HepG2 (cell line): ENCODE measurements at regions not wholly inside any gene's neighbourhood (a gene's known extent, or its start where the extent isn't known, plus 50 kb on each side); places are given as distances from the start of the nearest gene placed in this dataset.

ENCODE experiments used
- ATAC-seq: fragments of 200-7000 bp; cut with Tn5 transposase; 3 replicates; pipeline ENCODE4 v1.9.1; 2020; ENCODE audit warnings: mild to moderate bottlenecking, moderate library complexity
- BruUV-seq: library from RNA; stranded (reverse); fragments of 400-500 nt; replicated peaks from 2 replicates; lab custom pipeline; 2021; lab: Mats Ljungman, UMichigan
- CTCF ChIA-PET: fragments of 300-600 bp; formaldehyde crosslinking; extraction: SDS; loops from one replicate; lab custom pipeline; 2021; ENCODE audit warnings: low total read pairs, inconsistent platforms, low intra/inter-chr PET ratio; lab: Yijun Ruan, JAX
- POLR2A ChIA-PET: fragments of 350-600 bp; sonication (Branson Sonifier 250); formaldehyde crosslinking; loops from one replicate; lab custom pipeline; 2020; ENCODE audit warnings: antibody characterized with exemption, inconsistent platforms; lab: Yijun Ruan, JAX
- DNase-seq: peaks from one replicate; pipeline ENCODE4 v3.0.0-alpha.2; 2015; ENCODE audit warnings: low spot score
- FAIRE-seq: peaks from 3 replicates; lab custom pipeline; 2011; peaks lifted over from hg19 to GRCh38; lab: Jason Lieb, UNC
- H2AFZ ChIP-seq: one replicate; pipeline ENCODE4 v1.6.1; 2011; ENCODE audit warnings: low read length, inconsistent platforms
- H3K27ac ChIP-seq: fragments of 300-600 bp; 3 replicates; pipeline ENCODE4 v1.8.0; 2011; ENCODE audit warnings: mixed run types, mild to moderate bottlenecking, mixed read lengths, low read length, inconsistent platforms; ENCODE audit not compliant: insufficient read depth; ENCODE audit errors: extremely low read length
- H3K27me3 ChIP-seq, 2 experiments: fragments of 200-600 bp in 1 of 2; 2 replicates in 1 of 2; 3 replicates in 1 of 2; pipeline versions ENCODE4 v1.6.0 to v1.8.0; 2011; ENCODE audit warnings: low read length in 2 of 2, mild to moderate bottlenecking in 2 of 2, moderate library complexity in 2 of 2, inconsistent platforms in 1 of 2; ENCODE audit not compliant: insufficient read depth in 2 of 2, control insufficient read depth in 1 of 2
- H3K36me3 ChIP-seq, 2 experiments: fragments of 200-600 bp in 1 of 2; replicated peaks in 1 of 2; 2 replicates in 1 of 2; 3 replicates in 1 of 2; pipeline versions ENCODE4 v1.5.1 to v1.8.0; 2011; ENCODE audit warnings: low read length in 2 of 2, inconsistent platforms in 1 of 2; ENCODE audit not compliant: insufficient read depth in 2 of 2, control insufficient read depth in 1 of 2
- H3K4me1 ChIP-seq: 2 replicates; pipeline ENCODE4 v1.5.1; 2012; ENCODE audit warnings: low read length, inconsistent platforms; ENCODE audit not compliant: insufficient read depth
- H3K4me2 ChIP-seq: 2 replicates; pipeline ENCODE4 v1.6.0; 2011; ENCODE audit warnings: low read depth, low read length, inconsistent platforms
- H3K4me3 ChIP-seq, 3 experiments: fragments of 200-600 bp in 1 of 3; sonication (generic), shearing (Covaris generic) in 1 of 3; replicated peaks in 1 of 3; 2 replicates each; pipeline ENCODE4 v1.5.1; 2011 to 2016; ENCODE audit warnings: low read length in 3 of 3, inconsistent platforms in 2 of 3, low read depth in 2 of 3, mild to moderate bottlenecking in 2 of 3, control low read depth in 1 of 3, mixed read lengths in 1 of 3; ENCODE audit not compliant: insufficient read depth in 1 of 3
- H3K79me2 ChIP-seq: one replicate; pipeline ENCODE4 v1.6.1; 2011; ENCODE audit warnings: low read length, inconsistent platforms; ENCODE audit not compliant: insufficient read depth
- H3K9ac ChIP-seq: 2 replicates; pipeline ENCODE4 v1.6.0; 2011; ENCODE audit warnings: mild to moderate bottlenecking, low read depth, low read length, inconsistent platforms; ENCODE audit not compliant: insufficient read depth
- H3K9me3 ChIP-seq: 2 replicates; pipeline ENCODE4 v1.5.1; 2012; ENCODE audit warnings: mild to moderate bottlenecking, low read length
- H4K20me1 ChIP-seq: 2 replicates; pipeline ENCODE4 v1.6.0; 2011; ENCODE audit warnings: inconsistent platforms, mild to moderate bottlenecking, low read length, moderate library complexity; ENCODE audit not compliant: insufficient read depth
- ATAD3A ChIP-seq: sonication (generic); formaldehyde crosslinking; IDR thresholded peaks from 2 replicates; pipeline ENCODE4 v1.4.0; 2020; ENCODE audit warnings: missing genetic modification reagents
- BRCA1 ChIP-seq: sonication (generic); formaldehyde crosslinking; IDR thresholded peaks from 2 replicates; pipeline ENCODE4 v1.4.0; 2020; ENCODE audit warnings: missing genetic modification reagents
- FOXK1 ChIP-seq: sonication (generic); formaldehyde crosslinking; IDR thresholded peaks from 2 replicates; pipeline ENCODE4 v1.4.0; 2020; ENCODE audit warnings: low read depth, missing genetic modification reagents, borderline replicate concordance
- GRHL1 ChIP-seq: sonication (generic); formaldehyde crosslinking; conservative IDR thresholded peaks from 2 replicates; pipeline ENCODE4 v1.8.0; 2022; ENCODE audit warnings: missing genetic modification reagents
- IRF2 ChIP-seq: IDR thresholded peaks from 2 replicates; pipeline ENCODE4 v1.6.1; 2018; ENCODE audit warnings: missing genetic modification reagents, missing compliant biosample characterization
- MXD4 ChIP-seq: IDR thresholded peaks from 2 replicates; pipeline ENCODE4 v1.6.1; 2016; ENCODE audit warnings: mild to moderate bottlenecking, missing biosample characterization, missing genetic modification reagents
- ONECUT2 ChIP-seq: sonication (generic); formaldehyde crosslinking; IDR thresholded peaks from 2 replicates; pipeline ENCODE4 v1.4.0; 2020; ENCODE audit warnings: missing genetic modification reagents
- PBX2 ChIP-seq: IDR thresholded peaks from 2 replicates; pipeline ENCODE4 v1.6.1; 2016; ENCODE audit warnings: control low read depth
- TGIF2 ChIP-seq: IDR thresholded peaks from 2 replicates; pipeline ENCODE4 v1.6.1; 2016; ENCODE audit warnings: control low read depth, missing compliant biosample characterization
- ZNF556 ChIP-seq: sonication (generic); formaldehyde crosslinking; IDR thresholded peaks from 2 replicates; pipeline ENCODE4 v1.4.0; 2020; ENCODE audit warnings: mild to moderate bottlenecking, missing genetic modification reagents, borderline replicate concordance
- ZNF687 ChIP-seq: sonication (generic); formaldehyde crosslinking; IDR thresholded peaks from 2 replicates; pipeline ENCODE4 v1.5.1; 2020; ENCODE audit warnings: mild to moderate bottlenecking, missing genetic modification reagents, moderate library complexity
- ZNF770 ChIP-seq: sonication (generic); formaldehyde crosslinking; IDR thresholded peaks from 2 replicates; pipeline ENCODE4 v1.5.0; 2020; ENCODE audit warnings: mild to moderate bottlenecking, missing genetic modification reagents
- ZNF800 ChIP-seq: sonication (generic); formaldehyde crosslinking; IDR thresholded peaks from 2 replicates; pipeline ENCODE4 v1.4.0; 2020; ENCODE audit warnings: missing genetic modification reagents
- WGBS: methylation state at CpG from one replicate; pipeline ENCODE4 v1.1.6; 2017; ENCODE audit warnings: low lambda C conversion rate; 5-methylcytosine and 5-hydroxymethylcytosine counted together
- in situ Hi-C: cut with HindIII; loops from 2 replicates; pipeline ENCODE4 v1.10.0; 2017; ENCODE audit warnings: low pct_unique_long_range_greater_than_20kb; ENCODE audit not compliant: extremely low pct_ligation_motif_present
- intact Hi-C: fragments of 100-400 bp; cut with micrococcal nuclease; formaldehyde crosslinking; loops from one replicate; pipeline ENCODE4 v1.10.0; 2022; ENCODE audit not compliant: unreplicated experiment

- TF ChIP-seq ZNF800 (CRISPR knock-in tag) (no peak), IRF2 (CRISPR knock-in tag) (no peak), TGIF2 (CRISPR knock-in tag) (no peak), FOXK1 (CRISPR knock-in tag) (no peak)
- TF ChIP-seq, all 625 proteins: peak for 0
These were observed 157.7 kb downstream of the SLC24A2 start (continued) for GRCh38 chr9:19631181-19631580.

GRCh38 chr9:19630760-19631159, 158.1 kb downstream of the SLC24A2 start:
- no peak overlapping the region for H3K27ac ChIP-seq
- H3K4me3 ChIP-seq: no peak overlapping the region
- H4K20me1 ChIP-seq: no peaks in the 10 kb centered on the region
- ChIA-PET CTCF (no interaction called here), POLR2A (no interaction called here)
- WGBS: 1% methylated on average over 4 of the region's 4 CpGs
- H3K9ac ChIP-seq: no peak overlapping the region
- no peak overlapping the region for H3K4me2 ChIP-seq
- H3K4me1 ChIP-seq: no peaks in the 10 kb centered on the region
- no peaks in the 10 kb centered on the region for H3K27me3 ChIP-seq
- ATAC-seq (no peak), FAIRE-seq (no peak), DNase-seq (no peak)
- no peaks in the 10 kb centered on the region for H3K36me3 ChIP-seq
- in situ Hi-C loops (no loop called here), intact Hi-C loops (no loop called here)
- H2AFZ ChIP-seq: no peak overlapping the region
- BruUV-seq: no TSS peak
- no peaks in the 10 kb centered on the region for H3K9me3 ChIP-seq
- H3K79me2 ChIP-seq: no peaks in the 10 kb centered on the region
- no peak for TF ChIP-seq ZNF556
- TF ChIP-seq ZNF770: no peak
- TF ChIP-seq ZNF687 (CRISPR knock-in tag): no peak
- TF ChIP-seq GRHL1 (CRISPR knock-in tag): no peak
- TF ChIP-seq BRCA1: no peak
- TF ChIP-seq ONECUT2 (CRISPR knock-in tag): no peak
- no peak for TF ChIP-seq PBX2 (CRISPR knock-in tag)
- no peak for TF ChIP-seq MXD4 (CRISPR knock-in tag)
- TF ChIP-seq ATAD3A (CRISPR knock-in tag): no peak
